Liver (tissue), 3 donors: ENCODE measurements at regions not wholly inside any gene's neighbourhood (a gene's known extent, or its start where the extent isn't known, plus 50 kb on each side); places are given as distances from the start of the nearest gene placed in this dataset.

Source experiments
- ATF3 ChIP-seq: IDR thresholded peaks from 2 replicates; pipeline ENCODE4 v1.6.1; 2016; ENCODE audit warnings: antibody characterized with exemption
- CTCF ChIP-seq: fragments of 150-350 bp; IDR thresholded peaks from 2 replicates; pipeline ENCODE4 v1.5.1; 2017; ENCODE audit warnings: improper control_type of control experiment, low read depth, low read length; ENCODE audit not compliant: missing input control
- EGR1 ChIP-seq, 2 donors: IDR thresholded peaks; 2 replicates each; pipeline ENCODE4 v1.6.1; 2016 to 2018; ENCODE audit warnings: antibody characterized with exemption in 2 of 2, low read depth in 2 of 2
- RXRA ChIP-seq, 2 donors: IDR thresholded peaks; 2 replicates each; pipeline ENCODE4 v1.6.1; 2017 to 2018; ENCODE audit warnings: antibody characterized with exemption in 2 of 2, mild to moderate bottlenecking in 1 of 2
- donor health status: healthy.
- donor health status: healthy.

GRCh38 chr4:81852031-81852715 is 380.5 kb upstream of the RASGEF1B start:
- TF ChIP-seq CTCF (no peak), ATF3 (no peak), EGR1 (IDR thresholded peaks at IDR 0.05; ENCODE audit: low read depth in 2 of 2) (no peak), RXRA (IDR thresholded peaks at IDR 0.05) (no peak)
